GM19240 (cell line): ENCODE measurements at regions not wholly inside any gene's neighbourhood (a gene's known extent, or its start where the extent isn't known, plus 50 kb on each side); places are given as distances from the start of the nearest gene placed in this dataset.
"Not testable (repeated sequence)": the region's sequence is repeated elsewhere in the genome, so short reads cannot be mapped to it uniquely, and the experiment has no call there.

ENCODE experiments used
- DNase-seq: peaks from one replicate; pipeline ENCODE4 v3.0.0; 2011; ENCODE audit warnings: low spot score; ENCODE audit not compliant: insufficient read length

- DNase-seq = no peak
Measured at GRCh38 chr21:27555996-27556395, 589.1 kb upstream of the ADAMTS5 start.

DNA sequence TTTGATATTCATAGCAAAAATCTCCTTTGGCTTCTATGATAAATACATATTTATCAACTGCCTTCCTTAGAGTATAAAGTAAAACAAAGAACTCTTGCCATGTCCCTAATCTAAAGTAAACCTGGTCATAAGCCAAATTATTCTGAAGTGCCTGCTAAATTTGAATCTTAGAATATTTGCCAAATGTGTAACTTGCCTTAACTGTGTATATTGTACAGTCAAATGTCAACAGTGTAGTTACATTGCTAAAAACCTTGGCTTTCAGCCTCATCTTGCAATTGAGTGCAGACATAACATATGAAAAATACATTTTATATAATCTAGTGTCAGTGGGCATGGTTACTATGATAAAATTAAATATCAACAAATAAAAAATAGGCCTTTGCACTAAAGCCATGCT is 583.4 kb upstream of the ADAMTS5 start:
- DNase-seq = no peak

- DNase-seq = no peak
Measured at GRCh38 chr21:27548486-27548885, 581.6 kb upstream of the ADAMTS5 start.

DNA sequence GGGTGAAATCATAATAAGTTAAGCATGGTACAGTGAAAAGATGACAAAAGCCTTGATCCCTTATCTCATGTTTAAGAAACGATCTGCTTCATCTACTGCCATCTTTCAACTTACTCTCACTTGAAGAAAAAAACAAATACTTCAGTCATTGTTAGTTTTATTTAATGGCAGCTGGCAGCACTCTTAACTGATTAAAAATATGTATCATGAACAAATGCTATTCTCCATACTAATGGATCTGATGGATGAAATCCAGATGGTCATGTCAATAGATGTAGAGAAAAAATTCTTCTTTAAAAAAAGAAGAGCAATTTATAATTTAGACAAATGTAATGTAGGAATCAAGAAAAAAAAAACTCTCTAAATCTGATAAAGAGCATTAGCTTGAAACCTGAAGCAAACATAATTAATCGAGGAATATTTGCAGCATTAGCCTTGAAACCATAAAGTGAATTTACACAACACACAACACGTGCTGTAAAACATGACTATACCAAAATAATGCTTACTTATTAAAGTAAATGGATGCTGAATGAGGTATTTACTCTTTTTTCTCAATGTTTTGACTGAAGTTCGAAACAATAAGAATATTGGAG is 579.0 kb upstream of the ADAMTS5 start:
- no peak for DNase-seq

DNA sequence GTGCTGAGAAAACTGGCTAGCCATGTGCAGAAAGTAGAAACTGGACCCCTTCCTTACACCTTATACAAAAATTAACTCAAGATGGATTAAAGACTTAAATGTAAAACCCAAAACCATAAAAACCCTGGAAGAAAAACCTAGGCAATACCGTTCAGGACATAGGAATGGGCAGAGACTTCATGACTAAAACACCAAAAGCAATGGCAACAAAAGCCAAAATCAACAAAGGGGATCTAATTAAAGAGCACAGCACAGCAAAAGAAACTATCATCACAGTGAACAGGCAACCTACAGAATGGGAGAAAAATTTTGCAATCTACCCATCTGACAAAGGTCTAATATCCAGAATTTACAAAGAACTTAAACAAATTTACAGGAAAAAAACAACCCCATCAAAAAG is 575.2 kb upstream of the ADAMTS5 start:
- not testable (repeated sequence) for DNase-seq

DNA sequence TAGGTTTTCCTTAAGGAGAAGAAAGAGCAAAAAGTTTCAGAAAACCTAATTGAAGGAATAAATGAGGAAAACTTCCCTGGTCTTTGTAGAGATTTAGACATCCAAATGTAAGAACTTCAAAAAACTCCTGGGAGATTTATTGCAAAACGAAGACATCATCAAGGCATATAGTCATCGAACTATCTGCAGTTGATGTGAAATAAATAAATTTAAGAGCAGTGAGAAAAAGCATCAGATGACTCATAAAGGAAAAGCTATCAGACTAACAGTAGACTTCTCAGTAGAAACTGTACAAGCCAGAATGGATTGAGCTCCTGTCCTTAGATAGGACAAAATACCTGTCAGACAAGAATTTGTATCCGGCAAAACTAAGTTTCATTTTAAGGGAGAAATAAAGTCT is 569.4 kb upstream of the ADAMTS5 start:
- DNase-seq = no peak

GRCh38 chr21:27535188-27535587 is 568.3 kb upstream of the ADAMTS5 start:
- DNase-seq = no peak

GRCh38 chr21:27534206-27534605 is 567.3 kb upstream of the ADAMTS5 start:
- DNase-seq = no peak

DNA sequence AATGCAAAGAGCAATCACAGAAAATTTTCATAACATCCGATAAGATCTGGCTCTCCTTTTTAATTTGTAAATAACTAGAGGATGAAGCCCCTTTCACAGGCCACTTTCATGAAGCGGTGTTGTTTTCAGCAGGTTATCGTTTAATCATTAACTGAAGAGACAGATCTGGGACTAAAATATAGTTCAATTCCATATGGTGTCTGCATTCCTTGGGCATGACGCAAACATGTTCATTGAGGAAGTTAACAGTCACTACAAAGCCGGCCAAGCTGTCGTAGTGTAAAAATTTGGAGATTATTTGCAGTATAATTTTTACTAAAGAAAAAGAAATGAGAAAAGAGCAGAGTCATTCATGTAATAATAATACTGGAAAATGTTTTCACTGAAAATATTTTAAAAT is 565.2 kb upstream of the ADAMTS5 start:
- no peak for DNase-seq

GRCh38 chr21:27528697-27529096 is 561.8 kb upstream of the ADAMTS5 start:
- DNase-seq = no peak

DNA sequence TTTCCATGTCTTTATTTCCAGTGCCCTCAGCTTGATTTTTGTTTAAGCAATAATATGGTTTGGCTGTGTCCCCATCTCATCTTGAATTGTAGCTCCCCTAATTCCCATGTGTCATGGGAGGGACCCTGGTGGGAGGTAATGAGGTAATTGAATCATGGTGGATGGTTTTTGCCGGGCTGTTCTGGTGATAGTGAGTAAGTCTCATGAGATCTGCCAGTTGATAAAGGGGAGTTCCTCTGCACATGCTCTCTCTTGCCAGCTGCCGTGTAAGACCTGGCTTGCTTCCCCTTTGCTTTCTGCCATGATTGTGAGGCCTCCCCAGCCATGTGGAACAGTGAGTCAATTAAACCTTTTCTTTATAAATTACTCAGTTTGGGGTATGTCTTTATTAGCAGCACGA is 559.6 kb upstream of the ADAMTS5 start:
- DNase-seq = no peak

GRCh38 chr21:27525780-27526179 is 558.9 kb upstream of the ADAMTS5 start:
- DNase-seq = no peak

DNA sequence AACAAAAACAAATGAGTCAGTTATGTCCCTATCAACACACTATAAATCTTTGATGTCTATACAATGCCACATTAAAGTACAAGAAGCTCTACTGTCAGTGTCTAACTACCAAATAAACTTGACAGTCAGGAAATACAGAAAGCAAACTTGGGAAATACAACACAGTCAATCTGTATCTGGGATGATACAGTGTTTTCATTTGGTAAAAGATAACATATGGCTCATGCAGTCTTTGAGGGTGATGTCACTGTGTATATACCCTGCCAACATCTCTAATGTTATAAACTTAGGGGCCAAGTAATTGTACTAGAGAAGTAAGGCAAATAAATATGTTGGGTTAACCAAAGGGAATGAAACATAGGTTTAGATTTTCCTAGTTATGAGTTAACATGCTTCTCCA is 552.5 kb upstream of the ADAMTS5 start:
- no peak for DNase-seq

- DNase-seq = not testable (repeated sequence)
Measured at GRCh38 chr21:27517177-27517576, 550.3 kb upstream of the ADAMTS5 start.

DNA sequence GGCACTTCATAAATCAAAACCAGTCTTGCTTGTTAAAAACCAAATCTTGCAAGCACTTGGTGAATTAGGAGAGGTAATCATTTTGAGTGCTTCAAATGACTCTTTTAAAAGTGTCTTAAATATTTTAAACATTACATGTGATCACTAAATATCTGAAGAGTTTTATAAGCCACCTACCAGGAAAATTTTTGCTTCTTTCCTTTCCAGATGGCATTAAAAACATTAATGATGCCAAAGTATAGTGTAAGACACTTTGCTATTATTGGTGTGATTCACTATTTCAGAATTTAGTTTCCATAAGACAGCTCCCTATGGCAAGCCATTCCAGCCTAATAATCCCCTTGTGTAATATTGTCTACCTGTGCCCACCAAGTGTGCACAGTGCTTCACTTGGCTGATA is 548.8 kb upstream of the ADAMTS5 start:
- DNase-seq = no peak

DNA sequence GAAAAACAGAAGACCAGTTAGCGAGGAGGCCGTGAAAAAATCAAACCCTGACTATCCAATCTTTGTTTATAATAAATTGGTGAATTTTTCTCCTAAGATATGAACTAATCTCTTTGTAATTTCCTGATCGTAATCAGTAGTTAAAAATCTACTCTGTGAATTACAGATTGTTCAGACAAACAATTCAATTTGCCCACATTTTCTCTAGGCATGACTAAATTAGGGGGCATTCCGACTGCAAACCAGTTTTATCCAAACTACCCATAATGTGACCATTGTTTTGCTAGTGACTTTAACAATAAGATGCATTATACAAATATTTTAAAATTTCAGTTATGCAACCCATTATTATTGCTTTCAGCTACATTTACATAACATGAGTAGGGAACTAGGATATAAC is 546.9 kb upstream of the ADAMTS5 start:
- no peak for DNase-seq

- DNase-seq = no peak
Measured at GRCh38 chr21:27513016-27513415, 546.1 kb upstream of the ADAMTS5 start.

GRCh38 chr21:27511233-27511632 is 544.3 kb upstream of the ADAMTS5 start:
- DNase-seq = no peak

- no peak for DNase-seq
Measured at GRCh38 chr21:27507695-27508094, 540.8 kb upstream of the ADAMTS5 start.

- DNase-seq = no peak
Measured at GRCh38 chr21:27505516-27505915, 538.6 kb upstream of the ADAMTS5 start.

GRCh38 chr21:27502801-27503200 is 535.9 kb upstream of the ADAMTS5 start:
- DNase-seq = no peak

GRCh38 chr21:27498025-27498424 is 531.1 kb upstream of the ADAMTS5 start:
- no peak for DNase-seq

DNA sequence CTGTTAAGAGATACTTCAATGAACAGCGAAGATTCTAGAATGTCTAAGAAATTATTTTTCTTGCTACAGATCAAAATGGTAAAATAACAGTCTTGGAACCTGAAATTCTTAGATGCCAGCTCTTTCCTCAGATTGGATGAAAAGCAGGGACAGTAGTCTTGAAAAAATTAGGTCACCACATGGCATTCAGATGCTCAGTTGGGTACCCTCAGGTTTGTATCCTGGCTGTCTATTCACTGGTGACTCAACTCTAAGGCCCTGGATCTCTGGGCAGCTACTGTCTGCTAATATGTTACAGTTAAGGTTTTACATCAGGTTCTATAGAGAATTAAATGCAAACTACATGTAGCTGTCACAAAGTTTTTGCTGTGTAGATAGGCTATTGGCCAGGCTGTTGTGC is 528.9 kb upstream of the ADAMTS5 start:
- DNase-seq = no peak

- no peak for DNase-seq
Measured at GRCh38 chr21:27493542-27493941, 526.7 kb upstream of the ADAMTS5 start.
